Activated T-cell treated with anti-CD3 and anti-CD28 coated beads, Interleukin-2, amount 50 U/mL, for 4 hours (primary cell): ENCODE measurements at regions not wholly inside any gene's neighbourhood (a gene's known extent, or its start where the extent isn't known, plus 50 kb on each side); places are given as distances from the start of the nearest gene placed in this dataset.

ENCODE experiments used
- ATAC-seq, 2 donors: fragments of 200-7000 bp; cut with Tn5 transposase; one replicate each; pipeline ENCODE4 v1.10.0; 2021
- DNase-seq: peaks from one replicate; pipeline ENCODE4 v3.0.0-alpha.2; 2020
- H3K27me3 Mint-ChIP-seq: one replicate; pipeline ENCODE4 v1.8.0; 2021; ENCODE audit warnings: low read depth, mixed read lengths
- H3K36me3 Mint-ChIP-seq: one replicate; pipeline ENCODE4 v1.8.0; 2022; ENCODE audit warnings: mixed read lengths; ENCODE audit not compliant: insufficient read depth
- H3K4me1 Mint-ChIP-seq: one replicate; pipeline ENCODE4 v1.8.0; 2021; ENCODE audit warnings: low read depth, mixed read lengths
- H3K4me3 Mint-ChIP-seq: one replicate; pipeline ENCODE4 v1.8.0; 2021; ENCODE audit warnings: mild to moderate bottlenecking, moderate library complexity, mixed read lengths
- H3K9me3 Mint-ChIP-seq: one replicate; pipeline ENCODE4 v1.8.0; 2021; ENCODE audit warnings: mixed read lengths

GRCh38 chr9:85290019-85290418 lies 451.7 kb downstream of the AGTPBP1 start:
- DNase-seq (no peak), ATAC-seq (peak in 1 of 2 donors; percentile 14)
- Mint-ChIP-seq H3K4me1 (peaks cover 9% of the 10 kb centered on the region), H3K4me3 (peak overlapping the region; percentile 32), H3K9me3 (no peaks in the 10 kb centered on the region), H3K27me3 (peaks cover 15% of the 10 kb centered on the region), H3K36me3 (no peaks in the 10 kb centered on the region)

- Mint-ChIP-seq H3K4me1 (peaks cover 9% of the 10 kb centered on the region), H3K27me3 (peaks cover 9% of the 10 kb centered on the region), H3K4me3 (no peak overlapping the region), H3K9me3 (no peaks in the 10 kb centered on the region), H3K36me3 (no peaks in the 10 kb centered on the region)
- ATAC-seq (no peak), DNase-seq (no peak)
Observed at GRCh38 chr9:85289142-85289541, 452.6 kb downstream of the AGTPBP1 start.

DNA sequence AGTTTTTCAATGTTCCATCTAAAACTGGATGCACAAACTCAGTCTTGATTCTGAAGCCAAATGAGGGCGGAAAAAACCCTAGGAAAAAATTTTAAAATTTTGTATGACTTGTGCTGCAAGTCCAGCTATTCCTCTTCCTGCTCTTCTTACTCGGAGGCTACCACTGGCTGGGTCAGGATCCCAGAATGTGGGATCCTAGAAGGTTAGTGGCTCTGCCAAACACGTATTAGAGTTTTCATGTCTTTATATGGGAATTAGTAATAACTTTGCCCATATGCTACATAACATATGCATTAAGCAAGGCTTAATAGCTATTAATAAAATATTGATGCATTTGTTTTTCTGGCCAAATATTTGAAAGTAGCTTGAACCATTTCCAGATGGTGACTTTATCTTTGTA lies 458.3 kb downstream of the AGTPBP1 start:
- Mint-ChIP-seq H3K36me3 (no peaks in the 10 kb centered on the region), H3K4me1 (peaks cover under 1% of the 10 kb centered on the region), H3K27me3 (peaks cover 6% of the 10 kb centered on the region), H3K4me3 (no peak overlapping the region), H3K9me3 (no peaks in the 10 kb centered on the region)
- DNase-seq, result no peak
- ATAC-seq, result no peak

- no peaks in the 10 kb centered on the region for H3K9me3 Mint-ChIP-seq
- H3K36me3 Mint-ChIP-seq, result no peaks in the 10 kb centered on the region
- H3K4me3 Mint-ChIP-seq, result no peak overlapping the region
- no peaks in the 10 kb centered on the region for H3K27me3 Mint-ChIP-seq
- H3K4me1 Mint-ChIP-seq, result no peaks in the 10 kb centered on the region
- DNase-seq, result no peak
- ATAC-seq, result no peak
Observed at GRCh38 chr9:85278769-85279168, 463.0 kb downstream of the AGTPBP1 start.

DNA sequence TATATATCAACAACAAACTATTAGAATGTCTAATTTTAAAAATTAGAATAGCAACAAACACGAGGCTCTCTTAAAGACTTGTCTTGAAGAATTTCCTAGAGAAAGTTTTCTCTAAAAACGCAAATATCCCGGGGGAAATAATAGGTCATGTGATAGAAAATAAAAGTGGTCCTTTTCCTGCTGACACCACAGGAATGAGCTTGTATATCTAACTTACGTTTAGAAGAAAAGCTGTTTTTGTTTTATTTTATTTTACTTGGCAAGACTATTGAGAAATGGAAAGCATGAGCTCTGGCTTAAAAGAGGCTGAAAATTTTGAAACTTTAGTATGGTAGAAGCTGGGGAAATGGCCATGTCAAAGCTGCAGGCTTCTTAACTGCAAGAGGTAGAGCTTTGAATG lies 465.0 kb downstream of the AGTPBP1 start:
- no peak overlapping the region for H3K4me3 Mint-ChIP-seq
- no peaks in the 10 kb centered on the region for H3K36me3 Mint-ChIP-seq
- no peaks in the 10 kb centered on the region for H3K4me1 Mint-ChIP-seq
- DNase-seq, result no peak
- H3K27me3 Mint-ChIP-seq, result peaks cover 3% of the 10 kb centered on the region
- no peaks in the 10 kb centered on the region for H3K9me3 Mint-ChIP-seq
- no peak for ATAC-seq

DNA sequence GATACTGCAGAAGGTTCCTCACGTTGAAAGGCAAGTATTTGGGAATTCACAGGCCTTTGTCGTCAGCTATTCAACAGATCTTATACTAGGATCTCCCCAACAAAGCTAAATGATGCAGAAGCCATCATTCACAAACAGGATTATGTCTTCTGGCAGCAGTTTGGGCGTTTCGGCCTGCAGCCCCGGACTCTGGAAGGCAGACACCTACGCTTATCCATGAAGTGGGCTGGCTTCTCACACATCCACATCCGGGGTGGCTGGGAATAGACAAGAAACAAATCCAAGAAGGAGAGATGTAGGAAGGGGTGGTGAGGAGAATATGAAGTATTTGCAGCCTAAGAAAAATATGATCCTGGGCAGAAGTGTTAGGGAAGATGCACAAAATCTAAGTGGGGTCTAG lies 471.9 kb downstream of the AGTPBP1 start:
- no peaks in the 10 kb centered on the region for H3K9me3 Mint-ChIP-seq
- peaks cover 3% of the 10 kb centered on the region for H3K27me3 Mint-ChIP-seq
- no peak for ATAC-seq

DNA sequence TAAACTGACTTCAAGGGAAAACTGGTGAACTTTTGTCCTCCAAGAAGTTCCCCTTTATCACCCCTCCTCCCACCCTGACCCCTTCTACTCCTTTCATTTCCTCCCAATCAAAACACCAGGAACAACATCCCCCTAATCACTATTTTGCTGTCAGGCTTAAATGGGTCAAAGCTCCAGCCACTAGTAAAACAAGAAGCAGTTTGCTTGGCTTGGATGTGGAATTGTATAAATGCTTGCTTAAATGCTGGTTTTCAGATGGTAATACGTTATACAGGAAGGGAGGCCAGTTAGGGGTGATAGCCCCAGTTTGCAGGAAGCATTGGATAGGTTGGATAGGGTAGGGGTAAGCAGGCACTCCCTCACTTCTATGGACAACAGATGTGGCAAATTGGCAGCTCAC lies 473.6 kb downstream of the AGTPBP1 start:
- no peaks in the 10 kb centered on the region for H3K4me1 Mint-ChIP-seq
- H3K4me3 Mint-ChIP-seq, result no peak overlapping the region
- H3K36me3 Mint-ChIP-seq, result no peaks in the 10 kb centered on the region
- ATAC-seq (no peak), DNase-seq (no peak)
- no peaks in the 10 kb centered on the region for H3K9me3 Mint-ChIP-seq
- H3K27me3 Mint-ChIP-seq, result peaks cover 3% of the 10 kb centered on the region

More for the DNA sequence above, 471.9 kb downstream of the AGTPBP1 start:
- no peak overlapping the region for H3K4me3 Mint-ChIP-seq
- H3K36me3 Mint-ChIP-seq, result no peaks in the 10 kb centered on the region
- H3K4me1 Mint-ChIP-seq, result no peaks in the 10 kb centered on the region
- no peak for DNase-seq

DNA sequence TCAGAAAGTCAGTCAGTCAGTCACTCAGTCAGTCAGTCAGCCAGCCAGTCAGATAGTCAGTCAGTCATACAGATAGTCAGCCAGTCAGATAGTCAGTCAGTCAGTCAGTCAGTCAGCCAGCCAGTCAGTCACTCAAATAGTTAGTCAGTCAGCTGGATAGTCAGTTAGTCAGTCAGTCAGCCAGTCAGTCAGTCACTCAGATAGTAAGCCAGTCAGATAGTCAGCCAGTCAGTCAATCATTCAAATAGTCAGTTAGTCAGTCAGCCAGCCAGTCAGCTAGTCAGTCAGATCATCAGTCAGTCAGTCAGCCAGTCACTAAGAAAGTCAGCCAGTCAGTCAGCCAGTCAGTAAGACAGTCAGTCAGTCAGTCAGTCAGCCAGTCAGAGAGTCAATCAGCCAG lies 477.1 kb downstream of the AGTPBP1 start:
- Mint-ChIP-seq H3K4me3 (no peak overlapping the region), H3K27me3 (no peaks in the 10 kb centered on the region), H3K36me3 (no peaks in the 10 kb centered on the region), H3K4me1 (no peaks in the 10 kb centered on the region), H3K9me3 (no peaks in the 10 kb centered on the region)
- DNase-seq (no peak), ATAC-seq (no peak)

GRCh38 chr9:85263288-85263687 lies 478.5 kb downstream of the AGTPBP1 start:
- Mint-ChIP-seq H3K27me3 (peaks cover 7% of the 10 kb centered on the region), H3K4me1 (no peaks in the 10 kb centered on the region), H3K36me3 (no peaks in the 10 kb centered on the region), H3K4me3 (no peak overlapping the region), H3K9me3 (no peaks in the 10 kb centered on the region)
- no peak for ATAC-seq
- DNase-seq, result no peak

- peaks cover 7% of the 10 kb centered on the region for H3K27me3 Mint-ChIP-seq
- no peak for DNase-seq
- no peaks in the 10 kb centered on the region for H3K36me3 Mint-ChIP-seq
- no peaks in the 10 kb centered on the region for H3K4me1 Mint-ChIP-seq
- no peak overlapping the region for H3K4me3 Mint-ChIP-seq
- H3K9me3 Mint-ChIP-seq, result no peaks in the 10 kb centered on the region
- ATAC-seq, result no peak
Observed at GRCh38 chr9:85262333-85262732, 479.4 kb downstream of the AGTPBP1 start.

DNA sequence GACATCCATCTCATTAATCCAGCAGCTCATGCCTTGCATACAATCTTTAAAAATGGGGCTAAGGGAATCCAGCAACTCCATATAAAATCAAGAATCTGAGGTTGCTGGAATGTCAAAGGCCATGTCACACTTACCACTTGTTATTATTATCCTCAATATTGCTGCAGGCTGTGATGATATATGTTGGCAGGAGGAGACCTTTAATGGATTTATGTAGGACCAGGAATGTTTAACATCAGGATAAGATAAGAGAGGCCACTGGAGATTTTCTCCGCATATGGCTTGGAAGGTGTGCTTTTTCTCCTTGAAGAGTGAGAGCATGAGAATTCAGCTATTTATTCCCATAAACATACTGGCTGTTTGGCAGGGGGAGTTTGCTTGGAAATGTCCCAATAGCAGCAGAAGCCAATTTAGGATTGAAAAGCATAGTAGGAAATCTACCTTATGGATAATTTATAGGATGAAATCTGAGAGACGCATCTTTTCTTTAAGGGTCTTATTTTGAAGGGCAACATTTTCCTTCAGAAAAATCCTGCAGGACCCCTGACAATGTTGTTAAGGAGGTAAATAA lies 481.4 kb downstream of the AGTPBP1 start:
- no peaks in the 10 kb centered on the region for H3K36me3 Mint-ChIP-seq
- no peaks in the 10 kb centered on the region for H3K4me1 Mint-ChIP-seq
- DNase-seq (no peak), ATAC-seq (no peak)
- peaks cover 9% of the 10 kb centered on the region for H3K27me3 Mint-ChIP-seq
- no peak overlapping the region for H3K4me3 Mint-ChIP-seq
- peaks cover 2% of the 10 kb centered on the region for H3K9me3 Mint-ChIP-seq

- H3K27me3 Mint-ChIP-seq, result peaks cover 9% of the 10 kb centered on the region
- H3K9me3 Mint-ChIP-seq, result peaks cover 11% of the 10 kb centered on the region
- no peak overlapping the region for H3K4me3 Mint-ChIP-seq
- no peaks in the 10 kb centered on the region for H3K4me1 Mint-ChIP-seq
- H3K36me3 Mint-ChIP-seq, result no peaks in the 10 kb centered on the region
- DNase-seq (no peak), ATAC-seq (no peak)
Observed at GRCh38 chr9:85258823-85259370, 482.9 kb downstream of the AGTPBP1 start.

DNA sequence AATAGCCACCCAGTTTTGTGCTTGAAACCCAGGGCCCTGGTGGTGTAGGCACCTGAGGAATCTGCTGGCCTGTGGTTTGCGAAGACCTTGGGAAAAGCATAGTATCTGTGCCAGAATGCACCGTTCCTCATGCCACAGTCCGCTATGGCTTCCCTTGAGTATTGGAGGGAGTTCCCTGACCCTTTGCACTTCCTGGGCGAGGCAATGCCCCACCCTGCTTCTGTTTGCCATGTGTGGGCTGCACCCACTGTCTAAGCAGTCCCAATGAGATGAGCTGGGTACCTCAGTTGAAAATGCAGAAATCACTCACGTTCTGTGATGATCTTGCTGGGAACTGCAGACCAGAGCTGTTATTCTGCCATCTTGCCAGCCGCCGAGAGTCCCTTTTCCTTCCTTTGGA lies 483.5 kb downstream of the AGTPBP1 start:
- Mint-ChIP-seq H3K4me1 (no peaks in the 10 kb centered on the region), H3K36me3 (no peaks in the 10 kb centered on the region), H3K4me3 (no peak overlapping the region), H3K27me3 (peaks cover 9% of the 10 kb centered on the region), H3K9me3 (peaks cover 11% of the 10 kb centered on the region)
- DNase-seq (no peak), ATAC-seq (no peak)

DNA sequence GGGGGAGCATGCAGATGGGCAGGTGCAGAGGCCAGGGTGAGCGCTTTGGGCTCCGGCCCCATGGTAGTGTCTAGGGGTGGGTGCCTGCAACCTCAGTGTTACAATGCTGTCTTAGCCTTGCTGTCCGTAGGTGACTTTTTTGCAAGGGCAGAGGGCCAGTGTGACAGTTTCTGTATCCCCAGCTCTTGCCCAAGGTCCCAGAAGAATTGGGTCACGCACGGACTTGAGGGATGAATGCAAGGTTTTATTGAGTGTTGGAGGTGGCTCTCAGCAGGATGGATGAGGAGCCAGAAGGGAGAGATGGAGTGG lies 492.5 kb downstream of the AGTPBP1 start:
- H3K4me3 Mint-ChIP-seq, result no peak overlapping the region
- no peaks in the 10 kb centered on the region for H3K9me3 Mint-ChIP-seq
- no peak for DNase-seq
- no peaks in the 10 kb centered on the region for H3K27me3 Mint-ChIP-seq
- ATAC-seq, result no peak
- no peaks in the 10 kb centered on the region for H3K4me1 Mint-ChIP-seq
- H3K36me3 Mint-ChIP-seq, result no peaks in the 10 kb centered on the region

GRCh38 chr9:85248514-85249312 lies 493.0 kb downstream of the AGTPBP1 start:
- H3K4me3 Mint-ChIP-seq, result no peak overlapping the region
- no peak for ATAC-seq
- H3K4me1 Mint-ChIP-seq, result no peaks in the 10 kb centered on the region
- no peaks in the 10 kb centered on the region for H3K36me3 Mint-ChIP-seq
- H3K9me3 Mint-ChIP-seq, result no peaks in the 10 kb centered on the region
- no peaks in the 10 kb centered on the region for H3K27me3 Mint-ChIP-seq
- DNase-seq, result no peak
